CD14-positive monocyte (primary cell): ENCODE measurements at regions not wholly inside any gene's neighbourhood (a gene's known extent, or its start where the extent isn't known, plus 50 kb on each side); places are given as distances from the start of the nearest gene placed in this dataset.

ENCODE experiments used
- DNase-seq, 3 donors: peaks; one replicate each; pipeline ENCODE4 v3.0.0-alpha.2; 2011 to 2022
- H2AFZ ChIP-seq: 2 replicates; pipeline ENCODE4 v1.6.0; 2012; ENCODE audit warnings: mild to moderate bottlenecking, low read depth, low read length, inconsistent platforms; ENCODE audit not compliant: insufficient read depth, poor library complexity, severe bottlenecking
- H3K27ac ChIP-seq, 2 donors: 1 replicate in 1 of 2; 2 replicates in 1 of 2; pipeline ENCODE4 v1.5.1; 2012 to 2013; ENCODE audit warnings: low read length in 2 of 2, control low read depth in 1 of 2, inconsistent platforms in 1 of 2, low read depth in 1 of 2, mild to moderate bottlenecking in 1 of 2
- H3K27me3 ChIP-seq, 2 donors: one replicate each; pipeline versions ENCODE4 v1.6.0 to v1.6.1; 2011 to 2013; ENCODE audit warnings: low read length in 2 of 2; ENCODE audit not compliant: control insufficient read depth in 2 of 2, insufficient read depth in 2 of 2
- H3K36me3 ChIP-seq, 2 donors: replicated peaks in 1 of 2; 1 replicate in 1 of 2; 2 replicates in 1 of 2; pipeline versions ENCODE4 v1.5.1 to v1.6.1; 2012 to 2013; ENCODE audit warnings: low read length in 2 of 2, control low read depth in 1 of 2, inconsistent platforms in 1 of 2, mild to moderate bottlenecking in 1 of 2; ENCODE audit not compliant: insufficient read depth in 2 of 2, control insufficient read depth in 1 of 2
- H3K4me1 ChIP-seq, 2 donors: 1 replicate in 1 of 2; 2 replicates in 1 of 2; pipeline versions ENCODE4 v1.5.1 to v1.6.1; 2012 to 2013; ENCODE audit warnings: low read length in 2 of 2, control low read depth in 1 of 2, inconsistent platforms in 1 of 2, mild to moderate bottlenecking in 1 of 2, moderate library complexity in 1 of 2; ENCODE audit not compliant: insufficient read depth in 2 of 2, control insufficient read depth in 1 of 2
- H3K4me2 ChIP-seq: replicated peaks from 2 replicates; pipeline ENCODE3; 2012; ENCODE audit warnings: low read length, moderate library complexity, mild to moderate bottlenecking; ENCODE audit not compliant: poor library complexity, severe bottlenecking; ENCODE audit errors: extremely low read depth
- H3K4me3 ChIP-seq, 3 experiments: fragments of 200-600 bp in 1 of 3; sonication (generic) in 1 of 3; replicated peaks in 1 of 3; 1 replicate in 2 of 3; 2 replicates in 1 of 3; pipeline ENCODE4 v1.5.1; 2011 to 2013; ENCODE audit warnings: low read length in 3 of 3, mild to moderate bottlenecking in 3 of 3, control low read depth in 2 of 3, low read depth in 2 of 3, inconsistent platforms in 1 of 3, moderate library complexity in 1 of 3
- H3K79me2 ChIP-seq: 2 replicates; pipeline ENCODE4 v1.6.0; 2012; ENCODE audit warnings: mild to moderate bottlenecking, control low read depth, inconsistent platforms, low read length, moderate library complexity; ENCODE audit not compliant: insufficient read depth
- H3K9ac ChIP-seq: 2 replicates; pipeline ENCODE4 v1.6.0; 2017; ENCODE audit warnings: low read length, mild to moderate bottlenecking; ENCODE audit not compliant: insufficient read depth, poor library complexity, severe bottlenecking
- H3K9me3 ChIP-seq, 2 donors: replicated peaks in 1 of 2; 1 replicate in 1 of 2; 2 replicates in 1 of 2; pipeline versions ENCODE4 v1.5.1 to v1.6.1; 2012 to 2013; ENCODE audit warnings: low read length in 2 of 2, control low read depth in 1 of 2; ENCODE audit not compliant: control insufficient read depth in 1 of 2, insufficient read depth in 1 of 2
- H4K20me1 ChIP-seq: 2 replicates; pipeline ENCODE4 v1.6.0; 2012; ENCODE audit warnings: mild to moderate bottlenecking, low read length, control low read depth, moderate library complexity; ENCODE audit not compliant: insufficient read depth
- H3K27ac Mint-ChIP-seq, 7 donors: one replicate each; pipeline ENCODE4 v1.8.0; 2020; ENCODE audit warnings: mild to moderate bottlenecking in 7 of 7, mixed read lengths in 7 of 7, moderate library complexity in 6 of 7, inconsistent platforms in 2 of 7
- H3K27me3 Mint-ChIP-seq, 3 donors: one replicate each; pipeline ENCODE4 v1.8.0; 2021 to 2022; ENCODE audit warnings: low read depth in 3 of 3, mild to moderate bottlenecking in 3 of 3, mixed read lengths in 3 of 3, moderate library complexity in 3 of 3, inconsistent platforms in 1 of 3
- H3K36me3 Mint-ChIP-seq, 2 donors: one replicate each; pipeline ENCODE4 v1.8.0; 2020; ENCODE audit warnings: mixed read lengths in 2 of 2, inconsistent platforms in 1 of 2, mild to moderate bottlenecking in 1 of 2
- H3K4me1 Mint-ChIP-seq: one replicate; pipeline ENCODE4 v1.8.0; 2020; ENCODE audit warnings: mild to moderate bottlenecking, mixed read lengths
- H3K4me3 Mint-ChIP-seq, 2 donors: one replicate each; pipeline ENCODE4 v1.8.0; 2020; ENCODE audit warnings: mild to moderate bottlenecking in 2 of 2, mixed read lengths in 2 of 2, moderate library complexity in 1 of 2
- H3K9me3 Mint-ChIP-seq, 7 donors: one replicate each; pipeline ENCODE4 v1.8.0; 2020 to 2022; ENCODE audit warnings: mixed read lengths in 7 of 7, mild to moderate bottlenecking in 6 of 7, moderate library complexity in 6 of 7, inconsistent platforms in 2 of 7
- WGBS: methylation state at CpG from one replicate; pipeline ENCODE4 v1.1.5; 2013; ENCODE audit warnings: missing lambda C conversion rate; ENCODE audit not compliant: insufficient coverage; 5-methylcytosine and 5-hydroxymethylcytosine counted together
- intact Hi-C, 2 donors: fragments of 100-400 bp; cut with micrococcal nuclease; formaldehyde crosslinking; loops; one replicate each; pipeline versions ENCODE4 v1.15.0 to v1.15.1; 2023
- TF ChIP-seq, protein P1 (sequence below): fragments of 200-600 bp; IDR thresholded peaks from one replicate; pipeline ENCODE4 v1.8.0; 2022; ENCODE audit warnings: antibody characterized with exemption, mild to moderate bottlenecking

GRCh38 chr6:53994201-53994600 lies 117.0 kb upstream of the MLIP start:
- no peaks in the 10 kb centered on the region for H4K20me1 ChIP-seq
- no peaks in the 10 kb centered on the region for H3K36me3 Mint-ChIP-seq
- TF ChIP-seq, protein P1, sequence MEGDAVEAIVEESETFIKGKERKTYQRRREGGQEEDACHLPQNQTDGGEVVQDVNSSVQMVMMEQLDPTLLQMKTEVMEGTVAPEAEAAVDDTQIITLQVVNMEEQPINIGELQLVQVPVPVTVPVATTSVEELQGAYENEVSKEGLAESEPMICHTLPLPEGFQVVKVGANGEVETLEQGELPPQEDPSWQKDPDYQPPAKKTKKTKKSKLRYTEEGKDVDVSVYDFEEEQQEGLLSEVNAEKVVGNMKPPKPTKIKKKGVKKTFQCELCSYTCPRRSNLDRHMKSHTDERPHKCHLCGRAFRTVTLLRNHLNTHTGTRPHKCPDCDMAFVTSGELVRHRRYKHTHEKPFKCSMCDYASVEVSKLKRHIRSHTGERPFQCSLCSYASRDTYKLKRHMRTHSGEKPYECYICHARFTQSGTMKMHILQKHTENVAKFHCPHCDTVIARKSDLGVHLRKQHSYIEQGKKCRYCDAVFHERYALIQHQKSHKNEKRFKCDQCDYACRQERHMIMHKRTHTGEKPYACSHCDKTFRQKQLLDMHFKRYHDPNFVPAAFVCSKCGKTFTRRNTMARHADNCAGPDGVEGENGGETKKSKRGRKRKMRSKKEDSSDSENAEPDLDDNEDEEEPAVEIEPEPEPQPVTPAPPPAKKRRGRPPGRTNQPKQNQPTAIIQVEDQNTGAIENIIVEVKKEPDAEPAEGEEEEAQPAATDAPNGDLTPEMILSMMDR: no peak
- no peaks in the 10 kb centered on the region for H3K9me3 ChIP-seq
- DNase-seq: no peak
- H3K27ac Mint-ChIP-seq: no peak overlapping the region
- no peak overlapping the region for H3K4me2 ChIP-seq
- H3K27me3 ChIP-seq: no peaks in the 10 kb centered on the region
- peaks cover 0 to 3% (median 0%) of the 10 kb centered on the region in 3 donors for H3K27me3 Mint-ChIP-seq
- no CpG with 5 or more reads among the region's 1 CpG for WGBS
- H3K36me3 ChIP-seq: no peaks in the 10 kb centered on the region
- no peak overlapping the region for H3K4me3 ChIP-seq
- no peaks in the 10 kb centered on the region for H3K4me1 Mint-ChIP-seq
- no peaks in the 10 kb centered on the region for H3K4me1 ChIP-seq
- H3K4me3 Mint-ChIP-seq: no peak overlapping the region
- H3K9ac ChIP-seq: no peak overlapping the region
- intact Hi-C loops: no loop called here
- H3K9me3 Mint-ChIP-seq: no peaks in the 10 kb centered on the region
- H3K27ac ChIP-seq: no peak overlapping the region
- no peak overlapping the region for H2AFZ ChIP-seq
- no peaks in the 10 kb centered on the region for H3K79me2 ChIP-seq

- Histone ChIP-seq H4K20me1 (no peaks in the 10 kb centered on the region), H3K4me1 (no peaks in the 10 kb centered on the region), H3K27ac (no peak overlapping the region), H3K4me3 (no peak overlapping the region), H3K36me3 (no peaks in the 10 kb centered on the region), H3K9me3 (no peaks in the 10 kb centered on the region), H3K79me2 (no peaks in the 10 kb centered on the region), H3K27me3 (no peaks in the 10 kb centered on the region), H3K4me2 (no peak overlapping the region), H2AFZ (no peak overlapping the region), H3K9ac (no peak overlapping the region)
- Mint-ChIP-seq H3K36me3 (no peaks in the 10 kb centered on the region), H3K9me3 (no peaks in the 10 kb centered on the region), H3K27me3 (peaks cover 0 to 2% (median 0%) of the 10 kb centered on the region in 3 donors), H3K27ac (no peak overlapping the region), H3K4me1 (no peaks in the 10 kb centered on the region), H3K4me3 (no peak overlapping the region)
- 100% methylated on average over 1 of the region's 4 CpGs for WGBS
- TF ChIP-seq, protein P1: no peak
- intact Hi-C loops: no loop called here
- no peak for DNase-seq
Measured at GRCh38 chr6:53995935-53996334, 115.3 kb upstream of the MLIP start.
